HepG2 (cell line): ENCODE measurements at regions not wholly inside any gene's neighbourhood (a gene's known extent, or its start where the extent isn't known, plus 50 kb on each side); places are given as distances from the start of the nearest gene placed in this dataset.
A peak's percentile ranks its signal among the peaks of the same experiment; 100 is the strongest.

ENCODE experiments used
- CAMTA2 ChIP-seq: sonication (generic); formaldehyde crosslinking; IDR thresholded peaks from 2 replicates; pipeline ENCODE4 v1.4.0; 2020; ENCODE audit warnings: mild to moderate bottlenecking, missing genetic modification reagents, borderline replicate concordance
- CENPT ChIP-seq: sonication (generic); formaldehyde crosslinking; IDR thresholded peaks from 2 replicates; pipeline ENCODE4 v1.8.0; 2022; ENCODE audit warnings: low read depth, mild to moderate bottlenecking, moderate library complexity, missing genetic modification reagents
- DR1 ChIP-seq: sonication (generic); formaldehyde crosslinking; IDR thresholded peaks from 2 replicates; pipeline ENCODE4 v1.8.0; 2021; ENCODE audit warnings: mild to moderate bottlenecking, missing genetic modification reagents, inconsistent platforms
- FOXK1 ChIP-seq: sonication (generic); formaldehyde crosslinking; IDR thresholded peaks from 2 replicates; pipeline ENCODE4 v1.4.0; 2020; ENCODE audit warnings: low read depth, missing genetic modification reagents, borderline replicate concordance
- GLI4 ChIP-seq: sonication (generic); formaldehyde crosslinking; IDR thresholded peaks from 2 replicates; pipeline ENCODE4 v1.5.1; 2020; ENCODE audit warnings: missing genetic modification reagents, mild to moderate bottlenecking, moderate library complexity, borderline replicate concordance
- NFE2L1 ChIP-seq: sonication (generic); formaldehyde crosslinking; IDR thresholded peaks from 2 replicates; pipeline ENCODE4 v1.4.0; 2020; ENCODE audit warnings: missing genetic modification reagents, mild to moderate bottlenecking, borderline replicate concordance
- PAX8 ChIP-seq: sonication (generic); formaldehyde crosslinking; IDR thresholded peaks from 2 replicates; pipeline ENCODE4 v1.8.0; 2022; ENCODE audit warnings: mild to moderate bottlenecking, missing genetic modification reagents, borderline replicate concordance
- SALL2 ChIP-seq: sonication (generic); formaldehyde crosslinking; IDR thresholded peaks from 2 replicates; pipeline ENCODE4 v1.8.1; 2023; ENCODE audit warnings: mild to moderate bottlenecking, missing genetic modification reagents, inconsistent platforms
- SPEN ChIP-seq: sonication (generic); formaldehyde crosslinking; IDR thresholded peaks from 2 replicates; pipeline ENCODE4 v1.5.1; 2020; ENCODE audit warnings: low read depth, mild to moderate bottlenecking, missing genetic modification reagents
- TF ChIP-seq, protein P1 (sequence below): sonication (generic); formaldehyde crosslinking; IDR thresholded peaks from 2 replicates; pipeline ENCODE4 v1.5.0; 2020; ENCODE audit warnings: mild to moderate bottlenecking, missing genetic modification reagents, moderate library complexity
- TF ChIP-seq, protein P2 (sequence below): sonication (generic); formaldehyde crosslinking; IDR thresholded peaks from 2 replicates; pipeline ENCODE4 v1.9.0; 2022; ENCODE audit warnings: low read depth, missing genetic modification reagents

DNA sequence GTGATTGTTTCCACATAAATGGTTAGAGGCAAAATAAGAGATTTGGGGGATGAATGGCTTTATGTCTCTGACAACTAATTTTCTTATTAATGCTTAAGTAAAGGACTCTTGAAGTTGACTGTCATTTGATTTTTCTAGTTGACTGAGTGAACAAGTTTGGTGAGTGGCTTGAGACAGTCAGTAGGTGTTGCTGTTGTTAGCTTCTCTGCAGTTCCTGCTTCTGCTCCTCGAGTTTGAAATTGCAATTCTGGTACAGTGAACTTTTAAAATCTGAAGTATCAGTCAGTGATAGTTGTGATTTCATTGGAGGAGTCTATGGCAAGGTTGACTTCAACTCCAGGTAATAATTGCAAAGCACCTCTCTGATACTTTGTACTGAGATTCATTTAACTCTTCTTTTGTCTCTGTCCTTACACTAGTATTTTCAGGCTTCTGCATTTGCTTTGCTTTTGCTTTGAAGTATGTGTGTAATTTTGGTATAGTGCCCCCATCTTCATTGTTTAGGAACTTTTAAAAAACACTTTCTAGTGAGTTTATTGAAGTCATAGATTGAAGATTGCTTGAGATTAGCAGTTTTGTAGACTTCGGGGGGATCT is 415.5 kb downstream of the PCNX1 start (continued):
- no peak for TF ChIP-seq FOXK1 (CRISPR knock-in tag)
- TF ChIP-seq NFE2L1 (CRISPR knock-in tag) = no peak
- TF ChIP-seq, protein P1, sequence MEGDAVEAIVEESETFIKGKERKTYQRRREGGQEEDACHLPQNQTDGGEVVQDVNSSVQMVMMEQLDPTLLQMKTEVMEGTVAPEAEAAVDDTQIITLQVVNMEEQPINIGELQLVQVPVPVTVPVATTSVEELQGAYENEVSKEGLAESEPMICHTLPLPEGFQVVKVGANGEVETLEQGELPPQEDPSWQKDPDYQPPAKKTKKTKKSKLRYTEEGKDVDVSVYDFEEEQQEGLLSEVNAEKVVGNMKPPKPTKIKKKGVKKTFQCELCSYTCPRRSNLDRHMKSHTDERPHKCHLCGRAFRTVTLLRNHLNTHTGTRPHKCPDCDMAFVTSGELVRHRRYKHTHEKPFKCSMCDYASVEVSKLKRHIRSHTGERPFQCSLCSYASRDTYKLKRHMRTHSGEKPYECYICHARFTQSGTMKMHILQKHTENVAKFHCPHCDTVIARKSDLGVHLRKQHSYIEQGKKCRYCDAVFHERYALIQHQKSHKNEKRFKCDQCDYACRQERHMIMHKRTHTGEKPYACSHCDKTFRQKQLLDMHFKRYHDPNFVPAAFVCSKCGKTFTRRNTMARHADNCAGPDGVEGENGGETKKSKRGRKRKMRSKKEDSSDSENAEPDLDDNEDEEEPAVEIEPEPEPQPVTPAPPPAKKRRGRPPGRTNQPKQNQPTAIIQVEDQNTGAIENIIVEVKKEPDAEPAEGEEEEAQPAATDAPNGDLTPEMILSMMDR (CRISPR knock-in tag) = peak; percentile 71
- no peak for TF ChIP-seq CAMTA2
- TF ChIP-seq, protein P2, sequence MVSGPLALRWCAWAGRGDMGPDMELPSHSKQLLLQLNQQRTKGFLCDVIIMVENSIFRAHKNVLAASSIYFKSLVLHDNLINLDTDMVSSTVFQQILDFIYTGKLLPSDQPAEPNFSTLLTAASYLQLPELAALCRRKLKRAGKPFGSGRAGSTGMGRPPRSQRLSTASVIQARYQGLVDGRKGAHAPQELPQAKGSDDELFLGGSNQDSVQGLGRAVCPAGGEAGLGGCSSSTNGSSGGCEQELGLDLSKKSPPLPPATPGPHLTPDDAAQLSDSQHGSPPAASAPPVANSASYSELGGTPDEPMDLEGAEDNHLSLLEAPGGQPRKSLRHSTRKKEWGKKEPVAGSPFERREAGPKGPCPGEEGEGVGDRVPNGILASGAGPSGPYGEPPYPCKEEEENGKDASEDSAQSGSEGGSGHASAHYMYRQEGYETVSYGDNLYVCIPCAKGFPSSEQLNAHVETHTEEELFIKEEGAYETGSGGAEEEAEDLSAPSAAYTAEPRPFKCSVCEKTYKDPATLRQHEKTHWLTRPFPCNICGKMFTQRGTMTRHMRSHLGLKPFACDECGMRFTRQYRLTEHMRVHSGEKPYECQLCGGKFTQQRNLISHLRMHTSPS (CRISPR knock-in tag) = no peak
- no peak for TF ChIP-seq CENPT (CRISPR knock-in tag)
- no peak for TF ChIP-seq DR1 (CRISPR knock-in tag)
- no peak for TF ChIP-seq GLI4 (CRISPR knock-in tag)
- TF ChIP-seq PAX8 (CRISPR knock-in tag) = no peak
- TF ChIP-seq SALL2 (CRISPR knock-in tag) = no peak
- TF ChIP-seq SPEN = no peak
- TF ChIP-seq, all 625 proteins: peak for 4
